Testis (tissue), 2 donors: ENCODE measurements at regions not wholly inside any gene's neighbourhood (a gene's known extent, or its start where the extent isn't known, plus 50 kb on each side); places are given as distances from the start of the nearest gene placed in this dataset.

Experiments
- DNase-seq: peaks from one replicate; pipeline ENCODE4 v3.0.0-alpha.2; 2019
- H3K27ac ChIP-seq, 2 donors: fragments of 200-600 bp; sonication (generic); one replicate each; pipeline ENCODE4 v1.5.1; 2019
- H3K27me3 ChIP-seq: fragments of 200-600 bp; sonication (generic); one replicate; pipeline ENCODE4 v1.5.1; 2019
- H3K36me3 ChIP-seq: fragments of 200-600 bp; sonication (generic); one replicate; pipeline ENCODE4 v1.5.1; 2017; ENCODE audit warnings: low read depth; ENCODE audit errors: missing control alignments
- H3K4me1 ChIP-seq: fragments of 200-600 bp; sonication (generic); one replicate; pipeline ENCODE4 v1.5.1; 2019
- H3K4me3 ChIP-seq, 2 donors: fragments of 200-600 bp; sonication (generic); one replicate each; pipeline ENCODE4 v1.5.1; 2017 to 2019
- H3K9me3 ChIP-seq: fragments of 200-600 bp; sonication (generic); one replicate; pipeline ENCODE4 v1.5.1; 2017
- POLR2A ChIP-seq: fragments of 450-650 bp; IDR thresholded peaks from one replicate; pipeline ENCODE4 v1.6.1; 2017; ENCODE audit warnings: antibody characterized with exemption, mild to moderate bottlenecking, moderate library complexity
- WGBS, 2 donors: methylation state at CpG; one replicate each; pipeline ENCODE4 v1.1.5; 2018; 5-methylcytosine and 5-hydroxymethylcytosine counted together
- intact Hi-C: fragments of 100-400 bp; cut with DNase I; formaldehyde crosslinking; loops from one replicate; pipeline ENCODE4 v1.15.1; 2023; ENCODE audit warnings: low total_unique reads
- TF ChIP-seq, protein P1 (sequence below), 3 experiments: fragments of 450-650 bp in 2 of 3; fragments of 200-600 bp in 1 of 3; sonication (generic) in 1 of 3; IDR thresholded peaks; one replicate each; pipeline ENCODE4 v1.5.1; 2016 to 2019; ENCODE audit warnings: antibody characterized with exemption in 3 of 3, mild to moderate bottlenecking in 2 of 3, moderate library complexity in 1 of 3

DNA sequence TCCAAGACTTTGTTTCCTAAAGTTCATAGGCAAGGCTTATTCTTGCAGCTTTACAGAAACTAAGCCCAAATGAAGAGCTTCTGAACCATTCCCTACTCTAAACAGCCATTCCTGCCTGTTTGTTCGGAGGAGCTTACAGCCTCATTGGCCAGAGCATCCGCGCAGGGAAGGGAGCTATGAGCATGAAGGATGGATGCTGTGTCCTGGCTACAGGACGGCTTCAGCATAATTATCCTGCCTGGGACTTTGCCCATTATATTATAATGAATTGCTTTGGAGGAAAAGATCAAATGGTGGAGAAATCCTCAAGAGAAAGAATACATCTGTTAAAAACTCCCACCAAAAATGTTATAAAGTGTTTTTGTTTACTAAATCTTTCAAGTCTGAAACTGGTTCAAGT, 378.2 kb upstream of the BTBD3 start:
- Histone ChIP-seq H3K4me1 (no peaks in the 10 kb centered on the region), H3K27ac (no peak overlapping the region), H3K36me3 (no peaks in the 10 kb centered on the region), H3K27me3 (no peaks in the 10 kb centered on the region), H3K9me3 (no peaks in the 10 kb centered on the region), H3K4me3 (no peak overlapping the region)
- TF ChIP-seq, protein P1, sequence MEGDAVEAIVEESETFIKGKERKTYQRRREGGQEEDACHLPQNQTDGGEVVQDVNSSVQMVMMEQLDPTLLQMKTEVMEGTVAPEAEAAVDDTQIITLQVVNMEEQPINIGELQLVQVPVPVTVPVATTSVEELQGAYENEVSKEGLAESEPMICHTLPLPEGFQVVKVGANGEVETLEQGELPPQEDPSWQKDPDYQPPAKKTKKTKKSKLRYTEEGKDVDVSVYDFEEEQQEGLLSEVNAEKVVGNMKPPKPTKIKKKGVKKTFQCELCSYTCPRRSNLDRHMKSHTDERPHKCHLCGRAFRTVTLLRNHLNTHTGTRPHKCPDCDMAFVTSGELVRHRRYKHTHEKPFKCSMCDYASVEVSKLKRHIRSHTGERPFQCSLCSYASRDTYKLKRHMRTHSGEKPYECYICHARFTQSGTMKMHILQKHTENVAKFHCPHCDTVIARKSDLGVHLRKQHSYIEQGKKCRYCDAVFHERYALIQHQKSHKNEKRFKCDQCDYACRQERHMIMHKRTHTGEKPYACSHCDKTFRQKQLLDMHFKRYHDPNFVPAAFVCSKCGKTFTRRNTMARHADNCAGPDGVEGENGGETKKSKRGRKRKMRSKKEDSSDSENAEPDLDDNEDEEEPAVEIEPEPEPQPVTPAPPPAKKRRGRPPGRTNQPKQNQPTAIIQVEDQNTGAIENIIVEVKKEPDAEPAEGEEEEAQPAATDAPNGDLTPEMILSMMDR (IDR thresholded peaks at IDR 0.05), result no peak
- no peak for TF ChIP-seq POLR2A
- DNase-seq, result no peak
- 44 to 47% methylated on average over 4 of the region's 4 CpGs for WGBS, 2 donors
- intact Hi-C loops, result no loop called here

DNA sequence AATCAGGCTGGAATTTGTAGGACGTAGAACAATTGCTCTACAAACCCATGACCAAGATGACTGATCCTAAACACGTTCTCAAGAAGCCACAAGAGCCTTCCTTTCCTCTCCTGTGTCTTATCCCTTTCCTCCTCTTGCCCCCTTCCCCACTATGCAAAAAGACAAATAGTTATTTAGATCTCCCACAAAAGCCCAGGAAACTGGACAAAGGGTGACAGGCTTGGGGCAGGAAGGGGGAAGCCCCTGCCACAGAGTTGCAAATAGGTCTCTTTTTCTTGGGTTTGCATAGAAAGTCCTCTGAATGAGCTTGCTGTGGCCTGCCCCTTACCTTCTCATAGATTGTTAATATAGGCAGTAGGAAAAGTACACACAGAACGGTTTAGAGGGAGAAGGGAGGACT, 377.1 kb upstream of the BTBD3 start:
- Histone ChIP-seq H3K27me3 (no peaks in the 10 kb centered on the region), H3K9me3 (no peaks in the 10 kb centered on the region), H3K27ac (no peak overlapping the region), H3K4me1 (no peaks in the 10 kb centered on the region), H3K36me3 (no peaks in the 10 kb centered on the region), H3K4me3 (peak overlapping the region in 1 of 2 donors; percentile 26)
- TF ChIP-seq, protein P1 (IDR thresholded peaks at IDR 0.05), result no peak
- no peak for TF ChIP-seq POLR2A
- intact Hi-C loops, result no loop called here
- WGBS, 2 donors, result 58 to 70% methylated on average over 3 of the region's 3 CpGs
- DNase-seq, result no peak

DNA sequence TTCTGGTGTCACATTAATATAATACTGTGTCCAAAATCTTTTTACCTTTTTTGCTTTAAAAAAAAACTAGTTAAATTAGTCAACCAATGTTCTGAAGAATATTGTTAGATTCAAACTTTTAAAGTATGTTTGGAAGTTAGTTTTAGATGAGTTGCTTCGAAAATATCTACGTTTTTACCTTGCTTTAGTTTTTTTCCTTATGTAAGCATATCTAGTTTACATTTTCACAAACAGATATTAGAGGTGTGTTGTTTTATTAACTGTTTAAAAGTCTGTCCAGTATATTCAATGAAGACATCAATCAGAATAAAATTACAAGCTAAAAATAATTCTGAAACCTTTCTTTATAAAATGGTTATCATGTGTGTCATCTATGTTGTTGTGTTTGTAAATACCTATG, 375.0 kb upstream of the BTBD3 start:
- no peaks in the 10 kb centered on the region for H3K27me3 ChIP-seq
- no peaks in the 10 kb centered on the region for H3K4me1 ChIP-seq
- DNase-seq, result no peak
- TF ChIP-seq POLR2A, result no peak
- TF ChIP-seq, protein P1 (IDR thresholded peaks at IDR 0.05), result no peak
- no peak overlapping the region for H3K27ac ChIP-seq
- 89 to 92% methylated on average over 2 of the region's 2 CpGs for WGBS, 2 donors
- H3K4me3 ChIP-seq, result no peak overlapping the region
- H3K9me3 ChIP-seq, result no peaks in the 10 kb centered on the region
- intact Hi-C loops, result no loop called here
- H3K36me3 ChIP-seq, result no peaks in the 10 kb centered on the region

DNA sequence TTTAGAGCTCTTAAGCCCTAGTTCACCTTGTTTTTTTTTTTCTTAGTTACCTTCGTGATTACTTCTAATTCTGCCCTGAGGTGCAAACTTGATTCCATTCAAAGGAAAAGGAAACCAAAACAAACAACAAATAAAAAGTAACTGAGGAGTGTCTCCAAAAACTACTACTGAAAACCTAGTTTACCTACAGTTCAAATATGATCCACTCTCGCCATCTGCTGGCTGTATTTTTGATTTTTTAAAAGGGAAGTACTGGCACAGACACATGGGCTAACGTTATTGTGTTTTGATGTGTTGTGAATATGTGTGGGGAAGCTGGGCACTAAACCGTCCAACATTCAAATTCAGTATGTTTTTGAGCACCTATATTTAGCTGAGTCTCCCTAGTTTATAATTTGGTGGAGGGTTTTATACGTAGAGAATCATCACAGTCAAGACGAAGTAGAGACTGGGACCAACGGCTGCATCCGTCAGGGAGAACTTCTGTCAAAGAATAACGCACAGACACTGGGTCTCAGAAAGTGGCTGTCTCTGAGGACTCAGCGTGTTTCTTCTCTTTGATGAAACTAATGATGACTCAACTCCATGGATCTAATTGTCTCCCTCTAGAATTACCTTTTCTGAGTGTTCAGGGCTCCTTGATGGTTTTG, 373.5 kb upstream of the BTBD3 start:
- TF ChIP-seq, protein P1 (IDR thresholded peaks at IDR 0.05), result peak; percentile 47 to 67 (median 57)
- TF ChIP-seq POLR2A, result no peak
- no peaks in the 10 kb centered on the region for H3K4me1 ChIP-seq
- intact Hi-C loops, result no loop called here
- no peak overlapping the region for H3K27ac ChIP-seq
- H3K27me3 ChIP-seq, result no peaks in the 10 kb centered on the region
- no peak overlapping the region for H3K4me3 ChIP-seq
- no peaks in the 10 kb centered on the region for H3K36me3 ChIP-seq
- DNase-seq, result peak; percentile 54
- H3K9me3 ChIP-seq, result no peaks in the 10 kb centered on the region
- WGBS, 2 donors, result 33 to 34% methylated on average over 10 of the region's 10 CpGs

DNA sequence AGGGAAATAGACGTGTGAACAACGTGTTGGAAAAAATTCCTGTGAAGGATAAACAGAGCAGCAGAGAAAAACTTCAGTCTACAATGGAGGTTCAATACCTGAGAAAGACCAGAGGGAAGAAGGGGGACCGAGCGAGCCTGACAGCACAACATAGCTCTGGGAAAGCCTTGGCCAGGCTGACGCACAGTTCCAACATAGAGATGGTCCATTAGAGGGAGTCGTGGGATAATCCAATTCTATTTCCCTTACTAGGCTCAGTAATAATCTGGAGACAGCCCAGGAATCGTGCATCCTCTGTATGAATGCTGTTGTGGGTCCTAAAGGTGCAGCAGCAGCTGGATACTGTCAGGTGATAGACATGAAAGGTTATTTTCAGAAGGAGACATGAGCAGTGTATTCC, 370.8 kb upstream of the BTBD3 start:
- H3K4me1 ChIP-seq, result no peaks in the 10 kb centered on the region
- WGBS, 2 donors, result 67 to 75% methylated on average over 7 of the region's 7 CpGs
- TF ChIP-seq, protein P1 (IDR thresholded peaks at IDR 0.05), result no peak
- no peak for TF ChIP-seq POLR2A
- no peaks in the 10 kb centered on the region for H3K36me3 ChIP-seq
- H3K27me3 ChIP-seq, result no peaks in the 10 kb centered on the region
- no peaks in the 10 kb centered on the region for H3K9me3 ChIP-seq
- no peak for DNase-seq
- intact Hi-C loops, result no loop called here
- no peak overlapping the region for H3K4me3 ChIP-seq
- H3K27ac ChIP-seq, result no peak overlapping the region
